ENCODE measurements at regions not wholly inside any gene's neighbourhood (a gene's known extent, or its start where the extent isn't known, plus 50 kb on each side); places are given as distances from the start of the nearest gene placed in this dataset.

- no peaks in the 10 kb centered on the region for H3K4me1 ChIP-seq
- DNase-seq (ENCODE audit: low read depth in 1 of 2, low spot score in 1 of 2) = no peak
- no peak for ATAC-seq
- no peak for FAIRE-seq
- no peak overlapping the region for H3K4me2 ChIP-seq
- no peak overlapping the region for H3K4me3 ChIP-seq
- H3K27ac ChIP-seq = no peak overlapping the region
- ChIA-PET POLR2A (no interaction called here), CTCF (no interaction called here)
- peaks cover 48% of the 10 kb centered on the region for H3K9me3 ChIP-seq
- no peak for TF ChIP-seq ZSCAN20 (CRISPR knock-in tag; IDR thresholded peaks at IDR 0.05)
- 4% methylated on average over 3 of the region's 3 CpGs for WGBS (ENCODE audit: missing lambda C conversion rate)
These were observed 1336.5 kb downstream of the UQCRFS1 start for GRCh38 chr19:27876489-27876888.

- Histone ChIP-seq H3K4me3 (no peak overlapping the region), H3K27ac (no peak overlapping the region), H3K4me1 (no peaks in the 10 kb centered on the region), H3K9me3 (peaks cover 47% of the 10 kb centered on the region), H3K4me2 (no peak overlapping the region)
- CTCF ChIA-PET = no interaction called here
- no peak for TF ChIP-seq CEBPB (IDR thresholded peaks at IDR 0.05)
- no peak for TF ChIP-seq NFE2L2 (conservative IDR thresholded peaks at IDR 0.05; ENCODE audit: low read length)
- no peak for TF ChIP-seq CHD4 (IDR thresholded peaks at IDR 0.05; ENCODE audit: borderline replicate concordance)
- no peak for TF ChIP-seq USF2 (IDR thresholded peaks at IDR 0.05)
- TF ChIP-seq NPAS2 (CRISPR knock-in tag; IDR thresholded peaks at IDR 0.05; ENCODE audit: borderline replicate concordance) = no peak
- no peak for TF ChIP-seq HOXB5 (CRISPR knock-in tag; IDR thresholded peaks at IDR 0.05)
- ATAC-seq (no peak), FAIRE-seq (peak; percentile 98), DNase-seq (ENCODE audit: low read depth in 1 of 2, low spot score in 1 of 2) (no peak)
- WGBS (ENCODE audit: missing lambda C conversion rate) = 1% methylated on average over 4 of the region's 4 CpGs
- POLR2A ChIA-PET = no interaction called here
These were observed 1340.6 kb downstream of the UQCRFS1 start for GRCh38 chr19:27872370-27872769.

- Histone ChIP-seq H3K27ac (no peak overlapping the region), H3K4me2 (no peak overlapping the region), H3K4me3 (no peak overlapping the region), H3K9me3 (peaks cover 50% of the 10 kb centered on the region), H3K4me1 (no peaks in the 10 kb centered on the region)
- POLR2A ChIA-PET = no interaction called here
- no peak for DNase-seq (ENCODE audit: low read depth in 1 of 2, low spot score in 1 of 2)
- FAIRE-seq = peak; percentile 88
- CTCF ChIA-PET = no interaction called here
- no peak for ATAC-seq
- no peak for TF ChIP-seq HEYL (CRISPR knock-in tag; IDR thresholded peaks at IDR 0.05)
- TF ChIP-seq EHMT2 (IDR thresholded peaks at IDR 0.05; ENCODE audit: low read depth) = no peak
- no peak for TF ChIP-seq KDM1A (IDR thresholded peaks at IDR 0.05; ENCODE audit: low read depth)
- TF ChIP-seq ZNF302 (CRISPR knock-in tag; IDR thresholded peaks at IDR 0.05) = no peak
- no peak for TF ChIP-seq NR3C1 (IDR thresholded peaks at IDR 0.05)
- TF ChIP-seq HOXB5 (CRISPR knock-in tag; IDR thresholded peaks at IDR 0.05) = no peak
- no peak for TF ChIP-seq ZFP36 (IDR thresholded peaks at IDR 0.05; ENCODE audit: borderline replicate concordance, partially characterized antibody)
- TF ChIP-seq TP53 (CRISPR knock-in tag; IDR thresholded peaks at IDR 0.05) = no peak
- no peak for TF ChIP-seq SMC3 (IDR thresholded peaks at IDR 0.05)
- TF ChIP-seq, protein P1, sequence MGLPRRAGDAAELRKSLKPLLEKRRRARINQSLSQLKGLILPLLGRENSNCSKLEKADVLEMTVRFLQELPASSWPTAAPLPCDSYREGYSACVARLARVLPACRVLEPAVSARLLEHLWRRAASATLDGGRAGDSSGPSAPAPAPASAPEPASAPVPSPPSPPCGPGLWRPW (IDR thresholded peaks at IDR 0.05) = no peak
- no peak for TF ChIP-seq RCOR1 (IDR thresholded peaks at IDR 0.05; ENCODE audit: low read depth, low read length)
- no peak for TF ChIP-seq JUNB (IDR thresholded peaks at IDR 0.05)
- no peak for TF ChIP-seq RAD21 (conservative IDR thresholded peaks at IDR 0.05 in 1 of 2, IDR thresholded peaks at IDR 0.05 in 1 of 2)
- no peak for TF ChIP-seq TFCP2L1 (CRISPR knock-in tag; IDR thresholded peaks at IDR 0.05)
- TF ChIP-seq, protein P2, sequence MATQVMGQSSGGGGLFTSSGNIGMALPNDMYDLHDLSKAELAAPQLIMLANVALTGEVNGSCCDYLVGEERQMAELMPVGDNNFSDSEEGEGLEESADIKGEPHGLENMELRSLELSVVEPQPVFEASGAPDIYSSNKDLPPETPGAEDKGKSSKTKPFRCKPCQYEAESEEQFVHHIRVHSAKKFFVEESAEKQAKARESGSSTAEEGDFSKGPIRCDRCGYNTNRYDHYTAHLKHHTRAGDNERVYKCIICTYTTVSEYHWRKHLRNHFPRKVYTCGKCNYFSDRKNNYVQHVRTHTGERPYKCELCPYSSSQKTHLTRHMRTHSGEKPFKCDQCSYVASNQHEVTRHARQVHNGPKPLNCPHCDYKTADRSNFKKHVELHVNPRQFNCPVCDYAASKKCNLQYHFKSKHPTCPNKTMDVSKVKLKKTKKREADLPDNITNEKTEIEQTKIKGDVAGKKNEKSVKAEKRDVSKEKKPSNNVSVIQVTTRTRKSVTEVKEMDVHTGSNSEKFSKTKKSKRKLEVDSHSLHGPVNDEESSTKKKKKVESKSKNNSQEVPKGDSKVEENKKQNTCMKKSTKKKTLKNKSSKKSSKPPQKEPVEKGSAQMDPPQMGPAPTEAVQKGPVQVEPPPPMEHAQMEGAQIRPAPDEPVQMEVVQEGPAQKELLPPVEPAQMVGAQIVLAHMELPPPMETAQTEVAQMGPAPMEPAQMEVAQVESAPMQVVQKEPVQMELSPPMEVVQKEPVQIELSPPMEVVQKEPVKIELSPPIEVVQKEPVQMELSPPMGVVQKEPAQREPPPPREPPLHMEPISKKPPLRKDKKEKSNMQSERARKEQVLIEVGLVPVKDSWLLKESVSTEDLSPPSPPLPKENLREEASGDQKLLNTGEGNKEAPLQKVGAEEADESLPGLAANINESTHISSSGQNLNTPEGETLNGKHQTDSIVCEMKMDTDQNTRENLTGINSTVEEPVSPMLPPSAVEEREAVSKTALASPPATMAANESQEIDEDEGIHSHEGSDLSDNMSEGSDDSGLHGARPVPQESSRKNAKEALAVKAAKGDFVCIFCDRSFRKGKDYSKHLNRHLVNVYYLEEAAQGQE (IDR thresholded peaks at IDR 0.05) = no peak
- TF ChIP-seq GATA3 (IDR thresholded peaks at IDR 0.05; ENCODE audit: borderline replicate concordance) = no peak
- no peak for TF ChIP-seq NPAS2 (CRISPR knock-in tag; IDR thresholded peaks at IDR 0.05; ENCODE audit: borderline replicate concordance)
- TF ChIP-seq, protein P3, sequence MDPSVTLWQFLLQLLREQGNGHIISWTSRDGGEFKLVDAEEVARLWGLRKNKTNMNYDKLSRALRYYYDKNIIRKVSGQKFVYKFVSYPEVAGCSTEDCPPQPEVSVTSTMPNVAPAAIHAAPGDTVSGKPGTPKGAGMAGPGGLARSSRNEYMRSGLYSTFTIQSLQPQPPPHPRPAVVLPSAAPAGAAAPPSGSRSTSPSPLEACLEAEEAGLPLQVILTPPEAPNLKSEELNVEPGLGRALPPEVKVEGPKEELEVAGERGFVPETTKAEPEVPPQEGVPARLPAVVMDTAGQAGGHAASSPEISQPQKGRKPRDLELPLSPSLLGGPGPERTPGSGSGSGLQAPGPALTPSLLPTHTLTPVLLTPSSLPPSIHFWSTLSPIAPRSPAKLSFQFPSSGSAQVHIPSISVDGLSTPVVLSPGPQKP (IDR thresholded peaks at IDR 0.05; ENCODE audit: low read depth, low read length) = no peak
- no peak for TF ChIP-seq PBX3 (IDR thresholded peaks at IDR 0.05)
- no peak for TF ChIP-seq ZC3H11A (IDR thresholded peaks at IDR 0.05)
These were observed 1342.7 kb downstream of the UQCRFS1 start for GRCh38 chr19:27870293-27870692.

Data from A549 (cell line).